OCI-LY3 (cell line): ENCODE measurements at regions not wholly inside any gene's neighbourhood (a gene's known extent, or its start where the extent isn't known, plus 50 kb on each side); places are given as distances from the start of the nearest gene placed in this dataset.

Source experiments
- EZH2phosphoT487 ChIP-seq: fragments of 200-600 bp; shearing (Covaris generic); IDR thresholded peaks from 2 replicates; pipeline ENCODE4 v1.6.1; 2018; ENCODE audit warnings: antibody characterized with exemption, mixed run types, low read depth
- TF ChIP-seq, protein P1 (sequence below): fragments of 200-600, 300-600 bp; sonication (generic); IDR thresholded peaks from 2 replicates; pipeline ENCODE4 v1.5.1; 2014; ENCODE audit warnings: antibody characterized with exemption, low read length, low read depth

DNA sequence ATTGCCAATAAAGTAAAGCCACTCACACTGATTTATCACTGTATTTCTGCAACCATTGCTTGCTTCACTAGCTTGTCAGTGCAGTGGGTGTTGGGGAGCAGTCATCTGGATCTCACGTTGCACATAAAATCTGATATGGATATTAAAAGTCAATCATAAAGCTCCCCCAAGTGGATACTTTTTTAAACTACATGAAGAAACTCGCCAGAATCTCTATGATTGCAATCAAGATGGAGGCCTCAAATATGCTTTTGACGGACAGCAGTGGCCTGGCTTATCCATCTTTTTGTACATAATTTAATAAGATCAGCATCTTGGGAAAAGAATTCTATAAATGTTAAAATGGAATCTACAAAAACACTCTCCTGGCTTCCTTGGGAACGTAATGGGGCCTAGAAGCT is 137.7 kb downstream of the WT1 start:
- TF ChIP-seq, protein P1, sequence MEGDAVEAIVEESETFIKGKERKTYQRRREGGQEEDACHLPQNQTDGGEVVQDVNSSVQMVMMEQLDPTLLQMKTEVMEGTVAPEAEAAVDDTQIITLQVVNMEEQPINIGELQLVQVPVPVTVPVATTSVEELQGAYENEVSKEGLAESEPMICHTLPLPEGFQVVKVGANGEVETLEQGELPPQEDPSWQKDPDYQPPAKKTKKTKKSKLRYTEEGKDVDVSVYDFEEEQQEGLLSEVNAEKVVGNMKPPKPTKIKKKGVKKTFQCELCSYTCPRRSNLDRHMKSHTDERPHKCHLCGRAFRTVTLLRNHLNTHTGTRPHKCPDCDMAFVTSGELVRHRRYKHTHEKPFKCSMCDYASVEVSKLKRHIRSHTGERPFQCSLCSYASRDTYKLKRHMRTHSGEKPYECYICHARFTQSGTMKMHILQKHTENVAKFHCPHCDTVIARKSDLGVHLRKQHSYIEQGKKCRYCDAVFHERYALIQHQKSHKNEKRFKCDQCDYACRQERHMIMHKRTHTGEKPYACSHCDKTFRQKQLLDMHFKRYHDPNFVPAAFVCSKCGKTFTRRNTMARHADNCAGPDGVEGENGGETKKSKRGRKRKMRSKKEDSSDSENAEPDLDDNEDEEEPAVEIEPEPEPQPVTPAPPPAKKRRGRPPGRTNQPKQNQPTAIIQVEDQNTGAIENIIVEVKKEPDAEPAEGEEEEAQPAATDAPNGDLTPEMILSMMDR: peak; percentile 60
- no peak for TF ChIP-seq EZH2phosphoT487
